ENCODE measurements at regions not wholly inside any gene's neighbourhood (a gene's known extent, or its start where the extent isn't known, plus 50 kb on each side); places are given as distances from the start of the nearest gene placed in this dataset.

- Histone ChIP-seq H3K4me3 (ENCODE audit: low read length) (no peak overlapping the region), H4K20me1 (ENCODE audit: insufficient read depth) (peaks cover 16% of the 10 kb centered on the region), H3F3A (ENCODE audit: insufficient read depth, low read length, poor library complexity, severe bottlenecking) (peaks cover 13% of the 10 kb centered on the region), H3K9me3 (ENCODE audit: low read length) (no peaks in the 10 kb centered on the region), H3K9me2 (ENCODE audit: insufficient read depth, low read length) (no peaks in the 10 kb centered on the region), H3K27ac (ENCODE audit: low read length) (no peak overlapping the region), H3K36me3 (ENCODE audit: insufficient read depth, low read length) (no peaks in the 10 kb centered on the region), H3K9ac (ENCODE audit: low read length) (no peak overlapping the region), H3K79me2 (replicated peaks; ENCODE audit: insufficient read depth, low read length) (peaks cover 24% of the 10 kb centered on the region), H2AFZ (ENCODE audit: low read depth, low read length) (no peak overlapping the region), H3K4me2 (ENCODE audit: low read length) (no peak overlapping the region), H3K27me3 (ENCODE audit: insufficient read depth, low read depth, low read length) (no peaks in the 10 kb centered on the region)
- no peak for TF ChIP-seq RAD21 (conservative IDR thresholded peaks at IDR 0.05)
- TF ChIP-seq REST (IDR thresholded peaks at IDR 0.05; ENCODE audit: borderline replicate concordance) = no peak
- no peak for TF ChIP-seq EP300 (conservative IDR thresholded peaks at IDR 0.05; ENCODE audit: poor library complexity, severe bottlenecking)
- TF ChIP-seq SMC3 (conservative IDR thresholded peaks at IDR 0.05; ENCODE audit: poor library complexity) = no peak
- TF ChIP-seq TAF1 (IDR thresholded peaks at IDR 0.05; ENCODE audit: low read depth) = no peak
- no peak for TF ChIP-seq EZH2 (IDR thresholded peaks at IDR 0.05; ENCODE audit: borderline replicate concordance, insufficient read depth, low read length, poor library complexity, severe bottlenecking)
- no peak for TF ChIP-seq CTCF (IDR thresholded peaks at IDR 0.05; ENCODE audit: poor library complexity, severe bottlenecking)
- no peak for TF ChIP-seq MXI1 (conservative IDR thresholded peaks at IDR 0.05; ENCODE audit: poor library complexity, severe bottlenecking)
- TF ChIP-seq POLR2AphosphoS5 (IDR thresholded peaks at IDR 0.05) = no peak
These were observed 115.0 kb downstream of the HFE start for GRCh38 chr6:26202201-26202611.

DNA sequence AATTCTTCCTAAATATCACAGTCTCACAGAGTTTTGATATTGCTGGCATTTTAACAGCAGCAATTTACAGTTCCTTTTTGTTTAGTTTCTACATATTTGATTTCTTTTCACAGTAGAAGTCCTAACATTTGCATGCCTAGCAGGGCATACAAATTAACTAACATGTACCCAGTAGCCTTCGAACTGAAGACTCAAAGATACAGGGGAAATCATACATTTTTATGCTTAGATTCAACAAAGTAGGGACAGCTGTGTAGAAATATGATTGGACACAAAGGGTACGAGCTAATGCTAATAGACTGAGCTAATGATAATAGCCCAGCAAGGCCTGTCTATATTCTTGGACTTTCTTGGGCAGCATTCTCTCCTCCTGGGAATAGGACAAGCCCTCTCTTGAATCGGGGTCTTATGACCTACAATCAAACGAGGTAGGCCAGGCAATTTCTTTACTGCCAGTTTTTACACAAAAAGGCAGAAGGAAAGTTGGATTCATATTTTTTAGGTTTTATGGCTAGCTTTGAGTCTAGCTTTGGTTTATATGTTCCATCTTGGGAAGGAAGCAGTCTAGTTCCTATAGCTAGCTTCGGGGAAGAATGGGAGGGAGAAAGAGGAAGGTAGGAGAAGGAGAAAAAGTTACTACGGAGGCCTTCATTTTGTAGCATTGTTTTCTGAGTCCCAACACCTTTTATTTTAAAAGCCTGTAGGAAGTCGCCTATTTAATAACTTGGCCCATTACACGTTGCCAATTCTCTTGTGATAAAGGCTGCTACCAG is 115.8 kb downstream of the HFE start:
- no peaks in the 10 kb centered on the region for H3K9me3 ChIP-seq (ENCODE audit: low read length)
- H3K4me3 ChIP-seq (ENCODE audit: low read length) = peak overlapping the region; percentile 76
- peak overlapping the region; percentile 97 for H3K27ac ChIP-seq (ENCODE audit: low read length)
- no peaks in the 10 kb centered on the region for H3K9me2 ChIP-seq (ENCODE audit: insufficient read depth, low read length)
- peaks cover 9% of the 10 kb centered on the region for H4K20me1 ChIP-seq (ENCODE audit: insufficient read depth)
- TF ChIP-seq CTCF (IDR thresholded peaks at IDR 0.05; ENCODE audit: poor library complexity, severe bottlenecking) (no peak), REST (IDR thresholded peaks at IDR 0.05; ENCODE audit: borderline replicate concordance) (no peak), POLR2AphosphoS5 (IDR thresholded peaks at IDR 0.05) (no peak), MXI1 (conservative IDR thresholded peaks at IDR 0.05; ENCODE audit: poor library complexity, severe bottlenecking) (no peak), RAD21 (conservative IDR thresholded peaks at IDR 0.05) (no peak), EZH2 (IDR thresholded peaks at IDR 0.05; ENCODE audit: borderline replicate concordance, insufficient read depth, low read length, poor library complexity, severe bottlenecking) (no peak), SMC3 (conservative IDR thresholded peaks at IDR 0.05; ENCODE audit: poor library complexity) (no peak), EP300 (conservative IDR thresholded peaks at IDR 0.05; ENCODE audit: poor library complexity, severe bottlenecking) (no peak), TAF1 (IDR thresholded peaks at IDR 0.05; ENCODE audit: low read depth) (no peak)
- H3K36me3 ChIP-seq (ENCODE audit: insufficient read depth, low read length) = no peaks in the 10 kb centered on the region
- H3K79me2 ChIP-seq (replicated peaks; ENCODE audit: insufficient read depth, low read length) = peaks cover 24% of the 10 kb centered on the region
- peaks cover 13% of the 10 kb centered on the region for H3F3A ChIP-seq (ENCODE audit: insufficient read depth, low read length, poor library complexity, severe bottlenecking)
- peak overlapping the region; percentile 22 for H3K4me2 ChIP-seq (ENCODE audit: low read length)
- no peaks in the 10 kb centered on the region for H3K27me3 ChIP-seq (ENCODE audit: insufficient read depth, low read depth, low read length)
- H2AFZ ChIP-seq (ENCODE audit: low read depth, low read length) = no peak overlapping the region
- no peak overlapping the region for H3K9ac ChIP-seq (ENCODE audit: low read length)
